Erythroblast (primary cell): ENCODE measurements at regions not wholly inside any gene's neighbourhood (a gene's known extent, or its start where the extent isn't known, plus 50 kb on each side); places are given as distances from the start of the nearest gene placed in this dataset.

Source experiments
- DNase-seq, 2 experiments: peaks; one replicate each; lab custom pipeline; 2025; lab: John Stamatoyannopoulos, UW
- GATA1 ChIP-seq: IDR thresholded peaks from 2 replicates; pipeline ENCODE4 v1.6.1; 2011; ENCODE audit warnings: low read depth, mild to moderate bottlenecking, control low read depth, low read length, moderate library complexity
- POLR2A ChIP-seq: IDR thresholded peaks from 2 replicates; pipeline ENCODE4 v1.6.1; 2011; ENCODE audit warnings: mild to moderate bottlenecking, low read length

DNA sequence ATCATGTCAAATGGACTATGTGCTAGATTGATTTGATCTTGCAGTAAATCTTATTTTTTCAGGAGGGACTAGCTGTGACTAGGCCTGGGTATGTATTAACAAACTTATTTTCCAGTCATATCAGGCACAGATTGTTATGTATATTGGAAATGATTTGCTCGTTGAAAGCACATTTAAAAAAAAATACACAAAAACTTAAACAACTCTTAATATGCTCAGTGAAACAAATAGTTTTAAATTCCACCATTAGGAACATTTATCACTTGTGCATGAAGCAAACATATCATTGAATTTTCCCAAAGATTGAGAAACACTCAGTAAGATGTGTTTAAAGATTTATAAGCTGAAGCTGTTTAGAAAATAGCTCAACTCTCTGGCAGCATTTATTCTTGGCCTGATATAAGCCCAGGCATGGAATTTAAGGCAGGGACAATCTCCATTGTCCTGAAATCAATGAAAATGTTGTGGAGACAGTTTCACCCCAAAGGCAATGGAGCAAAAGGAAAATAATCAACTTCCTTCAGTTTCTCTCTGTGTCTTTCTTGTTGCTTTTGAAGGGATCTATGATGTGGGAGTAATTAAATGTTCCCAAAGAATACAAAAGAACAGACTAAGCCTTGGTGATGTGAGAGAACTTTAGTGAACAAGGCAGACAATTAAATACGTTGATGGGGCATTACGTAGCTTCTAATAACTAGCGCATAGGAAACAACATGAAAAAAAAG lies 250.3 kb downstream of the GPR37 start:
- TF ChIP-seq POLR2A (no peak), GATA1 (no peak)
- no peak for DNase-seq

DNA sequence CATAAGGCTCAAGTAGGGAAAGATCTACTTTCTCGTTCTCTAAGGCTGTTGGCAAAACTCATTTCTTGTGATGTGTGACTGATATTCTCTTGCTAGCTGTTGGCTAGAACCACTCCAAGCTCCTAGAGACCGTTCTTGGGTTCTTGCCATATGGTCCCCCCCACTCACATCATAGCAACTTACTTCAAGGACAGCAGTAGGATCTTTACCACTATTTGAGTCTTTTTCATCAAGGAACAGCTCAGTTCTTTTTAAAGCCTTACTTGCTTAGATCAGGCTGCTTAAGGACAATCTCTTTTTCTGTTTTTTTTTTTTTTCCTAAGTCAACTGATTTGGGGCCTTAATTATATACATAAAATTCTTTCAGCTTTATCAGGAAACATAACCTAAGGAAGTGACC lies 251.1 kb downstream of the GPR37 start:
- DNase-seq: no peak
- TF ChIP-seq GATA1 (no peak), POLR2A (no peak)

DNA sequence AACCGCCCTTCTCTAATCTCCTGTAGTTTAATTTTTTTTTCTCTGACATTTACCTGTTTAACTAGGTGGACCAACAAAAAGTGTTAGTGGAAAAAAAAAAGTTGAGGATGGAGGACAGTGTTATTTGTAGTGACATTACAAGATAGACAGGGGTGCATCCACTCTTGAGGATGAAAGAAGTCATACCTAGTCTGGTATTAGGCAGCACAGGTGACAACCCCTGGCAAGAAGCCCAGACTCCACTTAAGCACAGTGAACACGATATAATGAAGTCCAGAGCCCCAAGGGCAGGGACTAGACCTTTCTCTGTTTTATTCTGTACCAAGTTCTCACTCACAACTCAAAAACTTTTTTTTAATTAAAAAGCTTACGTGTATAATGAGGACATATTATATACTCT lies 268.4 kb downstream of the GPR37 start:
- DNase-seq: no peak
- TF ChIP-seq POLR2A (no peak), GATA1 (no peak)

DNA sequence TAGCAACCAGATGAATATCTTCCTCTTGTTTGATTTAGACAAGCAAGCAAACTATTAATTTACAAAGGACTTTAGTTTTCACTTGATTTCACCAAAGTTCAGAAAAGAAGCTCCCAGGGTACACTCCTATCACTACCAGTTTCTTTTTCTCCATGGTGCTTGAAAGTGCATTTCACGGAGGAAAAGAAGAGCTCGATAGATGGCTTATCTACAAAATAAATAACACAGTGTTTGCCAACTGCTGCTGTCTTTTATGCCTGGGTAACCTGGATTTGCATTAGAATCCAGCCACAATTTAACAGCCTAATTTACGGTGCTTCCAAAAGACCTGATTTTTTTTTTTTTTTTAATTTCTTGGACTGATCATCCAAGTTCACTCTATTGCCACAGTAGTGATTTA lies 275.7 kb downstream of the GPR37 start:
- no peak for DNase-seq
- TF ChIP-seq POLR2A (no peak), GATA1 (no peak)

DNA sequence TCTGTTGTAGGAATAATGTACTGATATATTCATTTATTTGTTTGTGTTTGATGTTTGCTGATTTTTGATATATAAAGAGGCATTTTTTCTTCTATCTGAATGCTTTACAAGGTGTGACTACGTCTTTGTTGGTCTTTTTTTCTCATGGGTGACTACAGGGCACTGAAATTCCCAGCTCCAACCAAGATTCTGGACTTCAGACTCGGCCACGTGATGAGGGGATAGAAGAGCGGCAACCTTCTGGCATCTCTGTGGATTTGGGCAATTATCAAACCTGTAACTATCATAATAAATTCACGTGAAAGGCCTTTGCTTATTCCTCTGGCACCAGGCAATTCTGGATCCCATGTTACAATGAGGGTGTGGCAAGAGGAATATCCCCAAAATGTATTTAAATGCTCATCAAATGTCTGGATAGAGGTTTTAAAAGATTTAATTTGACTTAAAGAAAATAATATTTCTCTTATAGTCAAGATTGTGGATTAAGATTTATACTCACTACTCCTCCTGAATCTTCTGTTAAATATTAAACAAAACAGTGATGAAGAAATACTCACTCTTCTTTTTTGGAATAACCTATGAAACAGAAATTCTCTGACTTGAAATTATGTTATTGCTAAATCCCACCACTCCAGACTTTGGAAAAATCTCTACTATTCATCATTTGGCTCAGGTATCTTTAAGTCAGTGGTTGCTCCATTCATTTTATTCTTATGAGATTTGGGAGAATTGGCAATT lies 276.3 kb downstream of the GPR37 start:
- TF ChIP-seq POLR2A (no peak), GATA1 (no peak)
- DNase-seq: no peak

DNA sequence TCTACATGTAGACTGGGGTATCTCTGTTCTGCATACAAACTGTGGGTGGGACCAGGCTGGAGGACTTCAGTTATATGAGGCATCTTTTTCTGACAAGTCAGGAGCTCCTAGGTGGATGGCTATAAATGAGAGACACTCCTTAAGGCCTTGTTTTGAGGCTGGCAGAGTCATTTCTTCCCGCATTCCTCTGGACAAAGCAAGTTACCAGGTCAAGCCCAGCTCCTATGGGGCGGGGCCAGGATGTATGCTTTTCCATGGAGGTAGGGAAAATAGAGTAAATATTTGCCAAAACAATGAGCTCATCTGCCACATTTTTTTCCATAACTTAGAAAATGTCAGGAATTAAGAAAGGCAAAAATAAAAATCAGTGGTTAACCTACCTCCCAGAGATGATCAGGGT lies 283.4 kb downstream of the GPR37 start:
- TF ChIP-seq POLR2A: no peak
- no peak for TF ChIP-seq GATA1
- DNase-seq: no peak

DNA sequence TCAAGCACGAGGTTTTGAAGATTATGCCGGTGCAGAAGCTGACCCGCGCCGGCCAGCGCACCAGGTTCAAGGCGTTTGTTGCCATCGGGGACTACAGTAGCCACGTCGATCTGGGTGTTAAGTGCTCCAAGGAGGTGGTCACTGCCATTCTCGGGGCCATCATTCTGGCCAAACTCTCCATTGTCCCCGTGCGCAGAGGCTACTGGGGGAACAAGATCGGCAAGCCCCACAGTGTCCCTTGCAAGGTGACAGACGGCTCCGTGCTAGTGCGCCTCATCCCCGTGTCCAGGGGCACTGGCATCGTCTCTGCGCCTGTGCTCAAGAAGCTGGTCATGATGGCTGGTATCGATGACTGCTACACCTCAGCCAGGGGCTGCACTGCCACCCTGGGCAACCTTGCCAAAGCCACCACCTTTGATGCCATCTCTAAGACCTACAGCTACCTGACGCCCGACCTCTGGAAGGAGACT lies 284.7 kb downstream of the GPR37 start:
- no peak for TF ChIP-seq GATA1

DNA sequence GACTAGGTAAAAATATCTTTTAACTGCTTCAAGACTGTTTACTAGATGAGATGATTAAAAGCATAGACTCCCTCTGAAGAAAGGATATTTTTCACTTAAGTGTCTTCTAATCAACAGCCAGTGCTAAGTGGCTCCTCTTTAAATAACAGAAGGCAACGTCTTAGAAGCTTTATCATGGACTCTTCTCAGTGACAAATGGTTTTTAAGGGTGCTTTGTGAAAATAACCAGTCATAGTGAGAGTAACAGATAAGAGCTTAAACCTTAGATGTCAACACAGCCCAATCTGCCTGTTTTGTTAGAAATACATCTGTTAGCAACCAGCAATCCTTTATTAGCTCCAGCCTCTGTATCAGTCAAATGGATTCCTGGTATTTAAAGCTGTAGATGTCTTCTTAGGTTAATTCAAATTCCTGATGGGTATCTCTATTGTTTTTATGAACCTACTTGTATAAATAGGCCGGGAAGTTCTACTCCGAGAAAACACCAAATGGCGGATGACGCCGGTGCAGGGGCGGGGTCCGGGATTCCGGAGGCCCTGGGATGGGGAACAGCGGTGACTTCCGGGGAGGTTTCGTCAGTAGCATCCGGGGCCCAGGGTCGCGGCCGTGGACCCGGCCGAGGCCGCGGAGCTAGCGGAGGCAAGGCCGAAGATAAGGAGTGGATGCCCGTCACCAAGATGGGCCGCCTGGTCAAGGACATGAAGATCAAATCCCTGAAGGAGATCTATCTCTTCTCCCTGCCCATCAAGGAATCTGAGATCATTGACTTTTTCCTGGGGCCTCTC lies 285.4 kb downstream of the GPR37 start:
- TF ChIP-seq POLR2A (no peak), GATA1 (no peak)
- no peak for DNase-seq

More for the DNA sequence above, 284.7 kb downstream of the GPR37 start:
- no peak for DNase-seq

DNA sequence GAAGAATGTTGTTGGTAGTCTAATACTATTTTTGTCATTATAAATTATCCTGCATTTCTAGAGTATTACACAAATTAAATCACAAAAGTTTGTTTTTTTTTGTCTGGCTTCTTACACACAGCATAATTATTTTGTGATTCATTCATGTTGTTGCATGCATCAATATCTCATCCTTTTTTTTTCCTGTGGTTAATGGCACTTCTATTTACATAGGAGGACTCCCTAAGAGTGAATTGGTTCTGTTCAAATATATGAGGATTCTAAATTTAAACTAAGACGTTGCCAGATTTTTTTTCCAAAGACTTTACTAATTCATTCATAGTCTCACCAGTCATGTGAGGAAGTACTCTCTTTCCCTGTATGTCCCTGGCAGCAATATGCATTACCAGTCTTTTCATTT lies 303.3 kb downstream of the GPR37 start:
- TF ChIP-seq GATA1 (no peak), POLR2A (no peak)
- no peak for DNase-seq

DNA sequence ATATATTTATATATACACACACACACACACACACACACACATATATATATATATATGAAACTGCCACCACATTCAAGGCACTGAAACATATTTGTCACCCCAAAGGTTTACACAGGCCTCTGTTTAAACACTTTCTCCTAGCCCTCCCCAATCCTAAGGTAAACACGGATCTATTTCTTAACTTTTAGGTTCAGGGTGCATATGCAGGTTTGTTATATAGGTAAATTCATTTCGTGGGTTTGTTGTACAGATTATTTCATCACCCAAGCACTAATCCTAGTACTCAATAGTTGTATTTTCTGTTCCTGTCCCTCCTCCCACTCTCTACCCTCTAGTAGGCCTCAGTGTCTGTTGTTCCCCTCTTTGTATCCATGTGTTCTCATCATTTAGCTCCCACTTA lies 305.0 kb downstream of the GPR37 start:
- no peak for DNase-seq
- TF ChIP-seq GATA1: no peak

DNA sequence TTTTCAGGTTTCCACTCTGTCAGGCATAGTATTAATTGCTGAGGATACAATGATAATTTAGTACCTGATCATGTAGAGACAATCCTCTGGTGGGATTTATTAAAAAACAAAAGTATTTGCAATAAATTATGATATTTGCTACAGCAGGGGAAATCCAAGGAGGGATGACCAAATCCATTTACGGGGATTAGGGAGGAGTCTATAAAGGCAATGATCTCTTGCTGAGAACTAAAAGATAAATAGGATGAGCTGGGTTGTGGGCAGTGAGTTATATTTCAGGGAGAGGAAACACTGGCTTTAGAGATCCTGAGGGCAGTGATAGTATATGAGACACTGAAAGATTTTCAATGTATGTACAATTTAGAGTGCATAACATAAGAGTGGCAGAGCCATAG lies 305.5 kb downstream of the GPR37 start:
- TF ChIP-seq GATA1: no peak
- TF ChIP-seq POLR2A: no peak
- no peak for DNase-seq

DNA sequence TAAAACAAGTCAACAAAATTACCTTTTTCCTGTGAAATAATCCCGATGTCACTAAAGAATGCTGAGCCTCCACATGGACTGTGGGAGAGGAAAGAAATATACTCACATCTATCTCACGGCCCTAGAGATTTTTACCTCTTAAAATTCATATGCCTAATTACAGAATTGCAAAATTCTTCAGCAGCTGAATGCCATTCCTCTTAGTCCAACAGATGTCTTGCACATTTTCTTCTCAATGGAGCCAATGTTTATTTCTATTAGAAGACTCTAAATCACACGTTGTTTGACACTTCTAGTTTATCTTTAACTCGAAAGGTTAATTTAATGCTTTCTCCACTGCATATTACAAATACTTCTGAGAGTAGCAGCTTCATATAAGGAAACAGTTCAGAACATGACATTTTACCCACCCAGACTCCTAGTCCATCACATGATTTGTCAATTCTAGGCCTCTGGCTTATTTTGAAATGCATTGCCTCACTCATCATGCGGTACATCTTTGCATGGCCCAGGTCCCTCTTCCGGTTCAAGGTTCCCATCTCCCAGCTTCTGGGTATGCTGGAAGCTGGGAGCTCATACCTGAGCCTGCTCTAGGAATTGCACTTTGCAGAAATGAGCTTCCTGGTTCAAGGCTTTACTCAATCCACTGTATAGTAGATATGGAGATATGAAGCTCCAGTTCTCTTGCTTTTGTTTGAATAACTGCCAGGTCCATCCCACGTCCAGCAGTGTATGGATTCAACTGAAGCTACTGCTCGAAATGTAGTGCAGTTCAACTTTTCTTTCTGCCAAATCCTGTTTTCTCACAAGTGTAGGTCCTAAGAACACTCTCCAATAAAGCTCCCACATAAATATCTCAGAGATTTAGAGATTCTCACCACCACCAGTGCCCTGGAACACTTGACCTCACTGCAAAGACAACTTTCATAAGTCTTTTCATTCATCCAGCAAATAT lies 306.2 kb downstream of the GPR37 start:
- TF ChIP-seq POLR2A: no peak
- no peak for TF ChIP-seq GATA1
- DNase-seq: no peak

DNA sequence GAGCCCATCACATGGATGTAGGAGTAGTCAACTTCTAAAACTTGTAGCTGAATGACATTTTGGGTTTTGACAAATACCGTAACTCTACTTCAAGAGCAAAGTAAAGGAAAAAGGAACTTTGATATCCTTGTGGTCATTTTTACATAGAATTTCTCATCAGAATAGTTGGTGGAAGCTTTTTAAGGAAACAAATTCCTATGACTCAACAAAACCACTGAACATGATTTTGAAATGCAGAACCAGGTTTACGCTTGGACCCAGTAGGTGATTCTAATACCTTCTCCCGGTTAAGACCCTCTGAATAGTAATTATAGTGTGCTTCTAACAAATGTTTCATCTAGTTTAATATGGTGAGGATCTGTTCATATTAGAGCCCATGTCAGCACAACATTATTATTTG lies 307.8 kb downstream of the GPR37 start:
- TF ChIP-seq POLR2A (no peak), GATA1 (no peak)

DNA sequence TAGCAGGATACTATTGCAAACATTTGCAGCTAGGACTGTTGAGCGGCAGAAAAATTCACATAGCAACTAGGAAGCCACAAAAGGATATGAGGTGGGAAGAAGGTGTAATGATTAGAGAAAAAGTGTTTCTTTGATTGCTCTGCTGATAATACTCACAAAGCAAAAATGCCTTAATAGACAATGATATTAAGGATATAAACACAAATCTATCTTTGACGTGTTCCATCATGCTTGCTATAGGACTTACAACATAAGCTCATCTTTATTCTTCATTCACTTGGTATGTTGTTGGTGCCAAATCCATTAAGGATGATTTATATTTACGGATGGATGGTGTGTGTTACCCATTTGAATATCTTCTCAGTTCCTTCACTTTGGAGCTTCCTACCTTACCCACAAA lies 309.3 kb downstream of the GPR37 start:
- TF ChIP-seq GATA1 (no peak), POLR2A (no peak)
- no peak for DNase-seq

More for the DNA sequence above, 307.8 kb downstream of the GPR37 start:
- no peak for DNase-seq
